Keratinocyte (primary cell): ENCODE measurements at regions not wholly inside any gene's neighbourhood (a gene's known extent, or its start where the extent isn't known, plus 50 kb on each side); places are given as distances from the start of the nearest gene placed in this dataset.

Source experiments
- DNase-seq: peaks from one replicate; pipeline ENCODE4 v3.0.0-alpha.2; 2011; ENCODE audit warnings: low read depth, missing footprints, low spot score
- FAIRE-seq: peaks from 2 replicates; lab custom pipeline; 2011; peaks lifted over from hg19 to GRCh38; lab: Jason Lieb, UNC
- H2AFZ ChIP-seq: 2 replicates; pipeline ENCODE4 v1.6.0; 2012; ENCODE audit warnings: low read length, control low read depth, inconsistent platforms; ENCODE audit not compliant: control insufficient read depth
- H3K27ac ChIP-seq: 2 replicates; pipeline ENCODE4 v1.5.1; 2011; ENCODE audit warnings: low read length; ENCODE audit not compliant: control insufficient read depth, insufficient read depth
- H3K27me3 ChIP-seq: 3 replicates; pipeline ENCODE4 v1.6.0; 2011; ENCODE audit warnings: low read length; ENCODE audit not compliant: control insufficient read depth, insufficient read depth; ENCODE audit errors: extremely low read depth
- H3K36me3 ChIP-seq, 2 experiments: 2 replicates in 1 of 2; 3 replicates in 1 of 2; pipeline ENCODE4 v1.5.1; 2011; ENCODE audit warnings: low read length in 2 of 2, mild to moderate bottlenecking in 1 of 2; ENCODE audit not compliant: control insufficient read depth in 2 of 2, insufficient read depth in 2 of 2; ENCODE audit errors: extremely low read depth in 1 of 2
- H3K4me1 ChIP-seq: 3 replicates; pipeline ENCODE4 v1.5.1; 2011; ENCODE audit warnings: low read length; ENCODE audit not compliant: control insufficient read depth, insufficient read depth; ENCODE audit errors: extremely low read depth
- H3K4me2 ChIP-seq: 3 replicates; pipeline ENCODE4 v1.6.0; 2011; ENCODE audit warnings: low read depth, low read length; ENCODE audit not compliant: control insufficient read depth, insufficient read depth; ENCODE audit errors: extremely low read depth
- H3K4me3 ChIP-seq, 3 experiments: fragments of 200-600 bp in 1 of 3; sonication (generic) in 1 of 3; 2 replicates in 2 of 3; 3 replicates in 1 of 3; pipeline ENCODE4 v1.5.1; 2011 to 2016; ENCODE audit warnings: low read length in 3 of 3, mild to moderate bottlenecking in 3 of 3, control low read depth in 2 of 3, inconsistent platforms in 1 of 3, low read depth in 1 of 3, mixed read lengths in 1 of 3, mixed run types in 1 of 3, moderate library complexity in 1 of 3; ENCODE audit not compliant: control insufficient read depth in 2 of 3, insufficient read depth in 2 of 3; ENCODE audit errors: extremely low read depth in 1 of 3
- H3K79me2 ChIP-seq: 2 replicates; pipeline ENCODE4 v1.6.0; 2012; ENCODE audit warnings: low read length; ENCODE audit not compliant: control insufficient read depth, insufficient read depth
- H3K9ac ChIP-seq: 3 replicates; pipeline ENCODE4 v1.6.0; 2011; ENCODE audit warnings: low read length; ENCODE audit not compliant: control insufficient read depth, insufficient read depth; ENCODE audit errors: extremely low read depth
- H3K9me1 ChIP-seq: 3 replicates; pipeline ENCODE4 v1.6.0; 2011; ENCODE audit warnings: low read length; ENCODE audit not compliant: control insufficient read depth, insufficient read depth; ENCODE audit errors: extremely low read depth
- H3K9me3 ChIP-seq: 2 replicates; pipeline ENCODE4 v1.5.1; 2012; ENCODE audit warnings: low read depth, low read length; ENCODE audit not compliant: control insufficient read depth
- H4K20me1 ChIP-seq: 3 replicates; pipeline ENCODE4 v1.6.0; 2011; ENCODE audit warnings: low read length; ENCODE audit not compliant: control insufficient read depth, insufficient read depth; ENCODE audit errors: extremely low read depth
- CTCF ChIP-seq, 3 experiments: IDR thresholded peaks in 1 of 3; conservative IDR thresholded peaks in 1 of 3; optimal IDR thresholded peaks in 1 of 3; 2 replicates in 2 of 3; 3 replicates in 1 of 3; pipeline versions ENCODE3 to v1.5.1; 2011; ENCODE audit warnings: low read length in 3 of 3, mild to moderate bottlenecking in 3 of 3, moderate library complexity in 2 of 3, control low read depth in 1 of 3, inconsistent platforms in 1 of 3; ENCODE audit not compliant: insufficient read depth in 2 of 3; ENCODE audit errors: extremely low read depth in 1 of 3
- EZH2 ChIP-seq: IDR thresholded peaks from one replicate; pipeline ENCODE4 v1.6.1; 2012; ENCODE audit warnings: inconsistent platforms, mild to moderate bottlenecking, low read length, moderate library complexity
- dilution Hi-C: fragments of 300-500 bp; cut with MboI; formaldehyde crosslinking; loops from one replicate; pipeline ENCODE4 v1.7.0; 2020; ENCODE audit warnings: low sequenced_read_pairs; ENCODE audit not compliant: extremely low pct_ligation_motif_present
- small RNA-seq, 3 experiments: library from RNA; depleted of rRNA; stranded (forward); fragments of <200 nt; gene quantifications; one replicate each; pipeline ENCODE3, GENCODE V24; 2012; ENCODE audit warnings: low read depth in 3 of 3, low replicate concordance in 1 of 3; ENCODE audit not compliant: insufficient read length in 3 of 3

- Histone ChIP-seq H3K4me2 (no peak overlapping the region), H3K27ac (no peak overlapping the region), H3K4me3 (no peak overlapping the region), H3K79me2 (no peaks in the 10 kb centered on the region), H4K20me1 (no peaks in the 10 kb centered on the region), H3K27me3 (no peaks in the 10 kb centered on the region), H3K9ac (no peak overlapping the region), H3K36me3 (no peaks in the 10 kb centered on the region), H3K9me3 (no peaks in the 10 kb centered on the region), H2AFZ (no peak overlapping the region), H3K4me1 (no peaks in the 10 kb centered on the region), H3K9me1 (no peaks in the 10 kb centered on the region)
- FAIRE-seq (no peak), DNase-seq (no peak)
- dilution Hi-C loops = no loop called here
- TF ChIP-seq EZH2 (no peak), CTCF (optimal IDR thresholded peaks at IDR 0.05 in 1 of 3, IDR thresholded peaks at IDR 0.05 in 1 of 3, conservative IDR thresholded peaks at IDR 0.05 in 1 of 3; ENCODE audit: extremely low read depth in 1 of 3, insufficient read depth in 2 of 3, low read length in 3 of 3) (no peak)
Observed at GRCh38 chr11:15912825-15913224, 443.5 kb downstream of the SOX6 start.

GRCh38 chr11:15913261-15913660 is 443.1 kb downstream of the SOX6 start:
- Histone ChIP-seq H3K27ac (no peak overlapping the region), H3K9me3 (no peaks in the 10 kb centered on the region), H3K4me3 (no peak overlapping the region), H3K9me1 (no peaks in the 10 kb centered on the region), H3K4me1 (no peaks in the 10 kb centered on the region), H3K27me3 (no peaks in the 10 kb centered on the region), H3K4me2 (no peak overlapping the region), H4K20me1 (no peaks in the 10 kb centered on the region), H3K36me3 (no peaks in the 10 kb centered on the region), H3K9ac (no peak overlapping the region), H3K79me2 (no peaks in the 10 kb centered on the region), H2AFZ (no peak overlapping the region)
- FAIRE-seq (no peak), DNase-seq (no peak)
- TF ChIP-seq EZH2 (no peak), CTCF (optimal IDR thresholded peaks at IDR 0.05 in 1 of 3, IDR thresholded peaks at IDR 0.05 in 1 of 3, conservative IDR thresholded peaks at IDR 0.05 in 1 of 3; ENCODE audit: extremely low read depth in 1 of 3, insufficient read depth in 2 of 3, low read length in 3 of 3) (peak in 2 of 3 experiments; percentile 23 to 43)
- dilution Hi-C loops = no loop called here

Small RNA genes lying in the stretch of these regions (small RNA-seq; reads per million reads assigned to genes)
- 0 reads per million in 3 experiments for gene RF00324
